Omental fat pad (tissue), 3 donors: ENCODE measurements at regions not wholly inside any gene's neighbourhood (a gene's known extent, or its start where the extent isn't known, plus 50 kb on each side); places are given as distances from the start of the nearest gene placed in this dataset.

Source experiments
- ATAC-seq: fragments of 150-250 bp; one replicate; pipeline ENCODE4 v1.9.1; 2016; ENCODE audit warnings: mild to moderate bottlenecking, moderate library complexity; ENCODE audit not compliant: low FRiP score
- DNase-seq: peaks from one replicate; pipeline ENCODE4 v3.0.0-alpha.2; 2019; ENCODE audit warnings: low spot score
- TF ChIP-seq, protein P1 (sequence below), 3 donors: fragments of 450-650 bp; IDR thresholded peaks; one replicate each; pipeline ENCODE4 v1.5.1; 2016 to 2017; ENCODE audit warnings: antibody characterized with exemption in 3 of 3, mild to moderate bottlenecking in 3 of 3, moderate library complexity in 2 of 3

DNA sequence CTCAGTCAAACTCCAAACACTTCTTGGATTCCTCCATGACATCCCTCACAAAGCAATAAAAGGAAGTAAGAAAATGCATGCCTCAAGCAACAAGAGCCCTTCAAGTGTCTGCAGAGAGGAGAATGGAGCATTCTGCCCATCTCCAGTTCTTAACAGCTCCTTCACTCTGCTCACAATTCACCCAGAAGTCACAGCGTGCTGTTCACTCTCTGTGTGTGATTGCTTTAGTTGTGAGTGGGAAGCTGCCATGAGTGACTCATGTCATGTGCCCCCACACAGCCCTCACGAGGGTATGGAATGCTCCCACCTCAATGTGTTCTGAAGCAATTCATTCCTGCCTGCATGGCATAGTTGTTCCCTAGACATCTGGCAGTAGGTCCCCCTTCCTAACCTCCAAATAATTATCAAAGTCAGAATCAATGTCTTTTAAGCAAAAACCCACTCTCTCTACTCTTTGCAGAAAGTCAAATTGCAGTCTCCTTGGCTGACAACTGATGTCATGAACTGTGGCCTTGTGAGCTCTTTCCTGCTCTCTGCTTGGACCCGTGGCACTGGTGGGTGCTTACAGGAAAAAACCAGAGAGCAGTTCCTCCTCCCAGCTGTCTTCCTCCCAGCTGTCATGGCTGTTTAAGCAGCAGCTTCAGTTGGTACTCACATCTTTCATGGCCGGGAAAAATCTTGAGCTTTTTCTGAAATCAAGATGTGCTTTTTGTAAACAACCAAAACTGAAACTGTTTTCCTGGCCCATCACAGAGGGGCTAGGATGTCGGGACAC is 112.1 kb upstream of the SPON1 start:
- TF ChIP-seq, protein P1, sequence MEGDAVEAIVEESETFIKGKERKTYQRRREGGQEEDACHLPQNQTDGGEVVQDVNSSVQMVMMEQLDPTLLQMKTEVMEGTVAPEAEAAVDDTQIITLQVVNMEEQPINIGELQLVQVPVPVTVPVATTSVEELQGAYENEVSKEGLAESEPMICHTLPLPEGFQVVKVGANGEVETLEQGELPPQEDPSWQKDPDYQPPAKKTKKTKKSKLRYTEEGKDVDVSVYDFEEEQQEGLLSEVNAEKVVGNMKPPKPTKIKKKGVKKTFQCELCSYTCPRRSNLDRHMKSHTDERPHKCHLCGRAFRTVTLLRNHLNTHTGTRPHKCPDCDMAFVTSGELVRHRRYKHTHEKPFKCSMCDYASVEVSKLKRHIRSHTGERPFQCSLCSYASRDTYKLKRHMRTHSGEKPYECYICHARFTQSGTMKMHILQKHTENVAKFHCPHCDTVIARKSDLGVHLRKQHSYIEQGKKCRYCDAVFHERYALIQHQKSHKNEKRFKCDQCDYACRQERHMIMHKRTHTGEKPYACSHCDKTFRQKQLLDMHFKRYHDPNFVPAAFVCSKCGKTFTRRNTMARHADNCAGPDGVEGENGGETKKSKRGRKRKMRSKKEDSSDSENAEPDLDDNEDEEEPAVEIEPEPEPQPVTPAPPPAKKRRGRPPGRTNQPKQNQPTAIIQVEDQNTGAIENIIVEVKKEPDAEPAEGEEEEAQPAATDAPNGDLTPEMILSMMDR (IDR thresholded peaks at IDR 0.05): no peak
- ATAC-seq (no peak), DNase-seq (no peak)

DNA sequence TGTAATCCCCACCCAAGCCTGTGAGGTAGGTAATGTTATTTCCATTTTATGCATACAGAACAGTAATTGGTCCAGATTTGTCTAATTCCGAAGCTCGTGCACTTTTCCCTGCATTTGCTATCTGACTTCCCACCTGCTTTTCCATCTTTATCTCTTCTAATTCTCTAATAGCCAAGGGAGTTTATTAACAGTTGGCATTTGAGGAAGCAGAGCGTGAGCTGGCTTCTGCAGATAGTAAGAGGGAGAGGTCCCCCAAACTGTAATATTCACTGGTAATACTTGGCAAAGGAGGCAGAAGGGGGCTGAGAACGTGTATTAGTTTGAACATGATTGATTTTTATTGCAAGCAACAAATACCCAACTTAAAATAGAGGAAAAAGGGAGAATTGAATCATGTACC is 110.8 kb upstream of the SPON1 start:
- TF ChIP-seq, protein P1 (IDR thresholded peaks at IDR 0.05): no peak
- DNase-seq: no peak
- ATAC-seq: no peak

DNA sequence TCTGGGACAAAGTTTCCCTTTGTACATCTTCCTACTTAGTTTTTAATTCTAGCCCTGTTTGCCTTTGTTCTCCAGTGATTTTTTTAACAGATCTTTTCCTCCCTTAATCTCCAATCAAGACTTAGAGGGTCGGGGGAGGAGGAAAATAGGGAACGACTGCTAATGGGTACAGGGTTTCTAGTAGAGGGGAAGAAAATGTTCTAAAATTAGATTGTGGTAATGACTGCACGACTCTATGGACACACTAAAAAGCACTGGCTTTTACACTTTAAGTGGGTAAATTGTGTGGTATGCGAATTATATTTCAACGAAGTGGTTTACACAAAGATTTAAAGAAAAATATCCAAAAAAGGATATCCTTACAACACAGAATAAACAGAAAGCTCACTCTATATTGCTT is 110.0 kb upstream of the SPON1 start:
- ATAC-seq (no peak), DNase-seq (no peak)
- TF ChIP-seq, protein P1 (IDR thresholded peaks at IDR 0.05): no peak

DNA sequence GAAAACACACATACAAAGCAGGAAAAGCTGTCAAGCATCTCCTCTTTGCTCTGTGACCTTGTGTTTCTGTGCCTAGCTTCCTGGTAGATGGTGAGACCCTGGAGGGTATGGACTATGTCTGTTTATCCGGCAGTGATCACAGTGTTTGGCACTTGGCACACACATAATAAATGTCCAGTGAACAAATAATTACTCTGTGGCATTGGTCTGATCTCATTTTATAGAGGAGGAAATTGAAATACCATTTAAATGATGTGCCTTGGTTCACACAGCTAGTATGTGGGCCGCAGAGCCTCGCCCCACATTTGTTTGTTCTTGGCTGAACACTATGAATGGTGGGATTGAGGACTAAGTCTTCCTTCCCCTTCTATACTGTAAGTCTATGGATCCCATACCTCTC is 104.7 kb upstream of the SPON1 start:
- DNase-seq (no peak), ATAC-seq (no peak)
- TF ChIP-seq, protein P1 (IDR thresholded peaks at IDR 0.05): no peak

DNA sequence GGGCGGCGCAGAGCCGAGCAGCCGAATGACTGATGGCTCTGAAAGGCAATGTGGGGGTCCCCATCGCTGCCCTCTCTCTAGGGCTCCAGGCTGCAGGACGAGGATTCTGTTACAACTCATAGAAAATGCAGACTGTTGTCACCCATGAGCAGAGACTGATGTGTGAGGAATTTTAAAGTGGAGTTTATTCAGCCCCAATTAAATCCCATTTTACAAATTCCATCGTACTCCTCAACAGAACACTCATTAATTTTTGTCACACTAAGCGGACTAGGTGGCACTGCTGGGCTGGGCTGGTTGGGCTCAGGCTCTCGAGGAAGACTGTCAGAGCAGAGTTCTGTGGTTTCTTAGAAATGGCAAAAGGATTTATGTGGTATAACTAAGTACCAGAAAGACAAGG is 102.6 kb upstream of the SPON1 start:
- DNase-seq (no peak), ATAC-seq (no peak)
- TF ChIP-seq, protein P1 (IDR thresholded peaks at IDR 0.05): no peak

DNA sequence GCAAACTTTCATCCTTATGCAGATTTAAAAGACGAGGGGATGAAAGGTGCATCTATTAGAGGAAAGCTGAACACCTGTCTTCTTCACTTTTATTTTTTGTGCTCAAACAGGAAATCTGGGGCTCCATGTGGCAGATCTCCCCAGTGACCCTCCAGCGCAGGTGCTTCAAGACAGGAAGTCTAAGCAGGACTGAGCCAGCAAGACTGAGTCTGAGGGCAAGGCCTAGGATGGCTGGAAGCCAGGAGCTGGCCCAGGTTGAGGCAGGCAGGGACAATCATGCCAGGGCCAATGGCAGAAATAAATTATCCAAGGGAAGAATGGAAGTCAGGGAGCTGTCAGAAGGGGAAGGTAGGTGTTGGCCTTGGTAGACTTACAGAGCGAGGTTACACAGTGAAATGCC is 101.1 kb upstream of the SPON1 start:
- no peak for ATAC-seq
- TF ChIP-seq, protein P1 (IDR thresholded peaks at IDR 0.05): no peak

DNA sequence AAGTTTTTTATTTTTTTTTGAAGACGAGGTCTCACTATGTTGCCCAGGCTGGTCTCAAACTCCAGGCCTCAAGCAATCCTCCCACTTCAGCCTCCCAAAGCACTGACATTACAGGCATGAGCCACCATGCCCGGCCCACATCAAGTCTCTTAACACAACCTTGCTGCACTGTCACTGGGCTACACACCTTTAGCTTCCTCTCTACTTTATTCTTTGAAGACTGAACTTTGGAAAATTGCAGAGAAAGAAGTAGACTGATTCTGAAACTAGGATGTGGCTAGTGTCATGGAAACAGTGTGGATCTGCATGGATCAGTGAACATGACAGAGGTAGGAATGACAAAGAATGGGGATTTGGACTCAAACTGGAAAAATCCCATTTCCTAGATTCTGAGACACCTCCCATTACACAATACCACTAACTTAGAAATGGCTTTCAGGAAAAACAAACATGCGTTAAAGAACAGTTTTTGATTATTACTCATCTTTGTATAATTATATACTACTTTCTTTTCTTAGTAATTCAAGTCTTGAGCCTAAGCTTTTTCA is 99.6 kb upstream of the SPON1 start:
- ATAC-seq (no peak), DNase-seq (no peak)
- TF ChIP-seq, protein P1 (IDR thresholded peaks at IDR 0.05): no peak

More for the DNA sequence above, 101.1 kb upstream of the SPON1 start:
- DNase-seq: no peak
